GM13977 (cell line): ENCODE measurements at regions not wholly inside any gene's neighbourhood (a gene's known extent, or its start where the extent isn't known, plus 50 kb on each side); places are given as distances from the start of the nearest gene placed in this dataset.

Experiments
- DNase-seq: peaks from one replicate; pipeline ENCODE4 v3.0.0; 2012; ENCODE audit warnings: low spot score
- CTCF ChIP-seq: IDR thresholded peaks from 2 replicates; pipeline ENCODE4 v1.5.1; 2012; ENCODE audit warnings: mild to moderate bottlenecking, control low read depth; ENCODE audit not compliant: insufficient read depth; ENCODE audit errors: extremely low read depth, missing control alignments
- in situ Hi-C: fragments of 300-500 bp; cut with MboI; formaldehyde crosslinking; loops from one replicate; pipeline ENCODE4 v1.12.0; 2022; ENCODE audit warnings: low sequenced_read_pairs, low pct_unique_long_range_greater_than_20kb, mixed read lengths, inconsistent platforms; ENCODE audit not compliant: unreplicated experiment

- TF ChIP-seq CTCF, result no peak
- in situ Hi-C loops, result no loop called here
- DNase-seq, result no peak
These were observed 172.8 kb downstream of the EFNB2 start for GRCh38 chr13:106362707-106363106.

- in situ Hi-C loops, result no loop called here
- DNase-seq, result no peak
- no peak for TF ChIP-seq CTCF
These were observed 173.8 kb downstream of the EFNB2 start for GRCh38 chr13:106361621-106362020.

DNA sequence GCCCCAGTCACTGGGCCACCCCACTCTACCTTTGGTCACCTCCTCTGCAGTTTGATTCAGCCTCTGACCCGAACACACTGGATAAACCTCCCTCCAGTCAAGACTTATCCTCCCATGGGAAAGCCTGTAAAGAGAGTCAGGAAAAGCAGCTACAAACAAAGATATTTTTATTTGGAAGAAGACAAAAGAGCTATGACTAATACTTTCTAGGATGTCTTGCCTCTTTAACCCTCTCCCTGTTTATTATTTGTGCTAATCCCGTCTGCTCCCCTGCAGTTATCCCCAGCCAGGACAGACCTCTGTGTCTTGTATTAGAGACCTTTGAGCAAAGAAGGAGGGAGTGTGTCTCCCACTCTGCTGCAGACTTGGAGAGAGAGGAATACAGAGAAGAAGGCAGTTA lies 178.3 kb downstream of the EFNB2 start:
- DNase-seq, result no peak
- in situ Hi-C loops, result no loop called here
- TF ChIP-seq CTCF, result no peak

GRCh38 chr13:106355866-106356265 lies 179.6 kb downstream of the EFNB2 start:
- in situ Hi-C loops, result no loop called here
- no peak for TF ChIP-seq CTCF
- no peak for DNase-seq

GRCh38 chr13:106354961-106355360 lies 180.5 kb downstream of the EFNB2 start:
- in situ Hi-C loops, result no loop called here
- DNase-seq, result no peak
- TF ChIP-seq CTCF, result no peak

DNA sequence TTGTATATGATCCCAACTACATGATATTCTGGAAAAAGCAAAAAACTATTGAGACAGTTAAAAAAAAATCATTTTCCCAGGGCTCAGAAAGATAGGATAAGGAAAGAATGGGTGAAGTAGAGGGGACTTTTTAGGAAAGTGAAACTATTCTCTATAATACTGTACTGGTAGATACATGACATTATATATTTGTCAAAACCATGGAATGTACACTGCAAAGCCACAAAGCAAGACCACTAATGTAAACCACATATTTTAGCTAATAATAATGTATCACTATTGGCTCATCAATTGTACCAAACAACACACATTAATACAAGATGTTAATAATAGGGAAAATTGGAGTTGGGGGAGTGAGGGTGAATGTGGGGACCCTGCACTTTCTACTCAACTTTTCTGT lies 182.6 kb downstream of the EFNB2 start:
- TF ChIP-seq CTCF, result no peak
- in situ Hi-C loops, result no loop called here
- no peak for DNase-seq

DNA sequence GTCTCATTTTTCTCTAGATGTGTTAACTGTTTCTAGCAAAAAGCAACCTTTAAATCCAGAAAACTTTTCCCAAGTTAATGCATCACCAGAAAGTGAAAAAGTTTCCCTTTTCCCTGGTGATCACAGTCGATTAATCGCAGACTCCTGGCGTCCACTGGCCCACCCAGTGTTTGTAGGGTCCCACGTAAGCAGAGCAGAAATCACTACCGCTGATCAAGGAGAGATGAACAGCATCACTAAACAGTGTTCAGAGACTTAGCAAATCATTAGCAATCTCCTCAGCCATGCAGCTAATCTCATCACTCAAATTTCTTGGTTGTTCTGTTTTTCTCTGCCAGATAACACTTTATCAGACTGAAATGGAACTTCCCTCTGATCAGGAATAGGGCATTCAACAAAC lies 184.2 kb downstream of the EFNB2 start:
- in situ Hi-C loops, result no loop called here
- no peak for TF ChIP-seq CTCF
- no peak for DNase-seq
